ENCODE measurements at regions not wholly inside any gene's neighbourhood (a gene's known extent, or its start where the extent isn't known, plus 50 kb on each side); places are given as distances from the start of the nearest gene placed in this dataset.

DNA sequence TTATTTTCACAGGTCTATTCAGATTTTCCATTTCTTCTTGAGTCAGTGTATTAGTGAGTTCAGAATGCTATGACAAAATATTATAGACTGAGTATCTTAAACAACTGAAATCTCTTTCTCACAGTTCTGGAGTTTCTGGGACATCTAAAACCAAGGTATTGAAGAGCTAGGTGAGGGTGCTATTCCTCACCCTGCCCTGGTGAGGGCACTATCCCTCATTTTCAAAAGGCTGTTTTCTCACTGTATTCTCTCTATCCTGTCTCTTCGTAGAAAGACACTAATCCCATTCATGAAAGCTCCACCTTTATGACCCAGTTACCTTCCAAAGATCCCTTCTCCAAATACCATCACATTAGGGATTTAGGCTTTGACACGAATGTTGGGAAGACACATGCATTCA, 1617.1 kb downstream of the PCDH9 start:
- Histone ChIP-seq H3K9me3 (no peaks in the 10 kb centered on the region), H3K27ac (no peak overlapping the region), H3K27me3 (no peaks in the 10 kb centered on the region), H3K36me3 (no peaks in the 10 kb centered on the region), H3K4me3 (no peak overlapping the region), H3K4me1 (no peaks in the 10 kb centered on the region)
- WGBS, 2 donors: 79 to 87% methylated on average over 2 of the region's 2 CpGs
- TF ChIP-seq POLR2A (IDR thresholded peaks at IDR 0.05) (no peak), CTCF (IDR thresholded peaks at IDR 0.05) (no peak), EP300 (IDR thresholded peaks at IDR 0.05) (no peak)
- no peak for DNase-seq (ENCODE audit: low spot score in 2 of 2)

- Histone ChIP-seq H3K9me3 (no peaks in the 10 kb centered on the region), H3K27ac (no peak overlapping the region), H3K4me3 (no peak overlapping the region), H3K36me3 (no peaks in the 10 kb centered on the region), H3K4me1 (no peaks in the 10 kb centered on the region), H3K27me3 (no peaks in the 10 kb centered on the region)
- DNase-seq (ENCODE audit: low spot score in 2 of 2): no peak
- 50 to 57% methylated on average over 2 of the region's 2 CpGs for WGBS, 2 donors
- TF ChIP-seq CTCF (IDR thresholded peaks at IDR 0.05) (no peak), POLR2A (IDR thresholded peaks at IDR 0.05) (no peak), EP300 (IDR thresholded peaks at IDR 0.05) (no peak)
These were observed 1620.8 kb downstream of the PCDH9 start for GRCh38 chr13:65609350-65609749.

DNA sequence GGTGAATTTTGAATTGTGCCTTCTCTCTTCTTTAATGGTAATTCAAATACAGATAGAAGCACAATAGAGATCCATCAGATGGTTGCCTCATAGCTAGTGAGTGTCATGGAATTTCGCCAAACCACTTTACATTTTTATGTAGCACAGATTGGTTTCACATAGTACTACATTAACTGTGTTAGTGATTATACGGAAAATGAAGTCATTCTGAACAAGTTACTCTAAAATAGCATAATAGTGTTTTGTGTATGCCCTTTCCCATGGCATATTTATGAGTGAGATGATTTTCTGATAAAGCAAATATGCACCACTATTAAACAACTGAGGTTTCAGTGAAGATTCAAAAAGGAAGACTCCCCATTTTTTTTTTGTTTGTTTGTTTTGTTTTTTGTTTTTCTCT, 1623.5 kb downstream of the PCDH9 start:
- Histone ChIP-seq H3K27me3 (no peaks in the 10 kb centered on the region), H3K36me3 (no peaks in the 10 kb centered on the region), H3K27ac (no peak overlapping the region), H3K9me3 (no peaks in the 10 kb centered on the region), H3K4me3 (no peak overlapping the region), H3K4me1 (no peaks in the 10 kb centered on the region)
- WGBS, 2 donors: 64 to 68% methylated on average over 2 of the region's 2 CpGs
- DNase-seq (ENCODE audit: low spot score in 2 of 2): no peak
- TF ChIP-seq POLR2A (IDR thresholded peaks at IDR 0.05) (no peak), EP300 (IDR thresholded peaks at IDR 0.05) (no peak), CTCF (IDR thresholded peaks at IDR 0.05) (no peak)

GRCh38 chr13:65605396-65605795, 1624.7 kb downstream of the PCDH9 start:
- Histone ChIP-seq H3K9me3 (no peaks in the 10 kb centered on the region), H3K36me3 (no peaks in the 10 kb centered on the region), H3K4me3 (no peak overlapping the region), H3K27ac (no peak overlapping the region), H3K4me1 (no peaks in the 10 kb centered on the region), H3K27me3 (no peaks in the 10 kb centered on the region)
- no peak for DNase-seq (ENCODE audit: low spot score in 2 of 2)
- no peak for TF ChIP-seq POLR2A (IDR thresholded peaks at IDR 0.05)
- no peak for TF ChIP-seq EP300 (IDR thresholded peaks at IDR 0.05)
- TF ChIP-seq CTCF (IDR thresholded peaks at IDR 0.05): no peak

DNA sequence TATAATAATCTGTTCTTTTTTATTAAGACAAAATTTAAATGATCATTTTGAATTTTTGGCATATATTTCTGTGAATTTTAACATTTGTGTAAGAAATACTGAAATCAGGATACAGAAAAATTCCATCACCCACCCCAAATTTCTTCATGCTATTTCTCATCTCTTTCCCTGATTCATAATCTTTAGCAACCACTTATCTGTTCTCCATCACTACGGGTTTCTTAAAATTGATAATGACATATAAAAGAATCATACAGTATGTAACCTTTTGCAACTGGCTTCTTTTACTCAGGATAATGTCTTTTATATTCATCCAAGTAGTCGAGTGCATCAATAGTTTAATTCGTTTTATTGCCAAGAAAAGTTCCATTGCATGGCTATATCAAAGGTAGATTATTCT, 1627.0 kb downstream of the PCDH9 start:
- no peaks in the 10 kb centered on the region for H3K36me3 ChIP-seq
- no peak overlapping the region for H3K4me3 ChIP-seq
- H3K9me3 ChIP-seq: no peaks in the 10 kb centered on the region
- no peak overlapping the region for H3K27ac ChIP-seq
- no peak for TF ChIP-seq CTCF (IDR thresholded peaks at IDR 0.05)
- no peak for TF ChIP-seq EP300 (IDR thresholded peaks at IDR 0.05)
- TF ChIP-seq POLR2A (IDR thresholded peaks at IDR 0.05): no peak
- no peak for DNase-seq (ENCODE audit: low spot score in 2 of 2)
- H3K4me1 ChIP-seq: no peaks in the 10 kb centered on the region
- WGBS, 2 donors: 91 to 95% methylated on average over 3 of the region's 3 CpGs
- no peaks in the 10 kb centered on the region for H3K27me3 ChIP-seq
